Esophagus muscularis mucosa (tissue), 4 donors: ENCODE measurements at regions not wholly inside any gene's neighbourhood (a gene's known extent, or its start where the extent isn't known, plus 50 kb on each side); places are given as distances from the start of the nearest gene placed in this dataset.

Experiments
- EP300 ChIP-seq: sonication (generic); formaldehyde crosslinking; IDR thresholded peaks from one replicate; pipeline ENCODE4 v1.6.1; 2017; ENCODE audit warnings: antibody characterized with exemption
- POLR2A ChIP-seq: fragments of 450-650 bp; IDR thresholded peaks from one replicate; pipeline ENCODE4 v1.6.1; 2017; ENCODE audit warnings: antibody characterized with exemption, moderate library complexity, mild to moderate bottlenecking, low read depth
- POLR2AphosphoS5 ChIP-seq, 2 donors: sonication (generic); formaldehyde crosslinking; IDR thresholded peaks; one replicate each; pipeline ENCODE4 v1.6.1; 2017; ENCODE audit warnings: antibody characterized with exemption in 2 of 2
- TF ChIP-seq, protein P1 (sequence below), 3 experiments: fragments of 200-600 bp in 2 of 3; fragments of 450-650 bp in 1 of 3; sonication (generic) in 2 of 3; IDR thresholded peaks; one replicate each; pipeline ENCODE4 v1.5.1; 2017 to 2019; ENCODE audit warnings: antibody characterized with exemption in 3 of 3, mild to moderate bottlenecking in 2 of 3, moderate library complexity in 1 of 3

DNA sequence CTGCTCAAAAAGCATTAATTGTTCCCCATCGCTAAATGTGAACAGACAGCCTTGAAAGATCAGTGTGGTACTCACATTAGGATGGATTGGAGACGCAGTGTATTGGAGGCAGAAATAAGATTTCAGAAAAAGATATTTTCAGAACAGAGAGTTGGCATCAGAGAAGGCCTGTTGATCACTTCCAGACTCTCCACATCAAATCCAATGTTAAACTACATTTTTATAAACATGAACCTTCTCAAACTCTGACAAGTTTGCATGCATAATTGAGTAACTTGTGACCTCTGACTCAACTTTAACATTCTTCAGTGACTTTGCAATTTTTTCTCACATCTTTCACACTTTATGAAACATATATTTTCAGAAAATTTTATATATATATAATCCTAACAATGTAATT, 919.6 kb upstream of the SEMA6A start:
- TF ChIP-seq POLR2A (no peak), EP300 (no peak), POLR2AphosphoS5 (IDR thresholded peaks at IDR 0.05) (no peak)
- TF ChIP-seq, protein P1, sequence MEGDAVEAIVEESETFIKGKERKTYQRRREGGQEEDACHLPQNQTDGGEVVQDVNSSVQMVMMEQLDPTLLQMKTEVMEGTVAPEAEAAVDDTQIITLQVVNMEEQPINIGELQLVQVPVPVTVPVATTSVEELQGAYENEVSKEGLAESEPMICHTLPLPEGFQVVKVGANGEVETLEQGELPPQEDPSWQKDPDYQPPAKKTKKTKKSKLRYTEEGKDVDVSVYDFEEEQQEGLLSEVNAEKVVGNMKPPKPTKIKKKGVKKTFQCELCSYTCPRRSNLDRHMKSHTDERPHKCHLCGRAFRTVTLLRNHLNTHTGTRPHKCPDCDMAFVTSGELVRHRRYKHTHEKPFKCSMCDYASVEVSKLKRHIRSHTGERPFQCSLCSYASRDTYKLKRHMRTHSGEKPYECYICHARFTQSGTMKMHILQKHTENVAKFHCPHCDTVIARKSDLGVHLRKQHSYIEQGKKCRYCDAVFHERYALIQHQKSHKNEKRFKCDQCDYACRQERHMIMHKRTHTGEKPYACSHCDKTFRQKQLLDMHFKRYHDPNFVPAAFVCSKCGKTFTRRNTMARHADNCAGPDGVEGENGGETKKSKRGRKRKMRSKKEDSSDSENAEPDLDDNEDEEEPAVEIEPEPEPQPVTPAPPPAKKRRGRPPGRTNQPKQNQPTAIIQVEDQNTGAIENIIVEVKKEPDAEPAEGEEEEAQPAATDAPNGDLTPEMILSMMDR (IDR thresholded peaks at IDR 0.05), result no peak
